GM18907 (cell line): ENCODE measurements at regions not wholly inside any gene's neighbourhood (a gene's known extent, or its start where the extent isn't known, plus 50 kb on each side); places are given as distances from the start of the nearest gene placed in this dataset.

ENCODE experiments used
- ATAC-seq: cut with Tn5 transposase; IDR thresholded peaks from one replicate; pipeline ENCODE4 v1.9.1; 2021; ENCODE audit warnings: mild to moderate bottlenecking, moderate library complexity; ENCODE audit not compliant: unreplicated experiment

GRCh38 chr5:56692359-56693219 is 122.8 kb upstream of the MAP3K1 start:
- ATAC-seq, result peak; percentile 46

DNA sequence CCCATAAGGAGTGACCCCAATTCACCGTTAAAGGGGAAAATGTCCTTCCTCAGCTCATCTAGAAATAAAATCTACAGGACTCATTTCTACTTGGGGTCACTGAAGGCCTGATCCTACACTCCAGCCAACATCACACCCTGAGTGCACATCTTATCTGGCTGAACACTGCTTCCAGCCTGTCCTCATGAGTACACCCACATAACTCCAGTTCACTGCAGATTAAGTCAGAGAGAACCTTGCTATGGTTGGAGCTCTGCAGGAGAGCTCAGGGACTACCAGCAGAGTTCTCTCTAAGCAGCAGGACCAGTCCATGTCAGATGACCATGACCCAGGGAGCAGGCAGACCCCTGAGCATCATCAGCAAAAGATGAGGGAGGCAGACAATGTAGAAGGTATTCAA is 126.9 kb upstream of the MAP3K1 start:
- ATAC-seq, result no peak

- peak; percentile 66 for ATAC-seq
These were observed 128.8 kb upstream of the MAP3K1 start for GRCh38 chr5:56686337-56687195.

- peak; percentile 8 for ATAC-seq
These were observed 129.7 kb upstream of the MAP3K1 start for GRCh38 chr5:56685503-56686217.

- no peak for ATAC-seq
These were observed 131.2 kb upstream of the MAP3K1 start for GRCh38 chr5:56684159-56684558.

- no peak for ATAC-seq
These were observed 131.6 kb upstream of the MAP3K1 start for GRCh38 chr5:56683733-56684132.

- no peak for ATAC-seq
These were observed 132.1 kb upstream of the MAP3K1 start for GRCh38 chr5:56683281-56683680.

DNA sequence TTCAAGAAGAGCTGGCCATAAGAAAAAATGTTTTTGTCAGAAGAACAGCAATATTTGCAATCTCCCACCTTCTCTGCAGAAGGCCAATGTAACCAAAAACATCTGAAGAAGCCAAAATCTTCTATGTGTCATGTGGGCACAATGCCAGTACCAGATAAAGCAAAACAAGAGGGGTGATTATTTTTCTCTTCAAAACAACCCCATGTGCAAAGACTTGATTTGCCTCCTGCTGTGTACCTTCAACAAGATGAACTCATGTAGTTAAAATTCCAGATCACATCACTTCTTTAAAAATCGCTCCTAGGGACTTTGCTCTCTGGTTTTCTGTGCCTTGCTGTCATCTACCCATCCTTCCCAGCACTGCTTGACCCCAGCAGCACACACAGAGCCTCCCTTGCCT is 134.0 kb upstream of the MAP3K1 start:
- no peak for ATAC-seq

GRCh38 chr5:56680731-56681130 is 134.6 kb upstream of the MAP3K1 start:
- ATAC-seq, result no peak

- ATAC-seq, result no peak
These were observed 137.6 kb upstream of the MAP3K1 start for GRCh38 chr5:56677690-56678305.

DNA sequence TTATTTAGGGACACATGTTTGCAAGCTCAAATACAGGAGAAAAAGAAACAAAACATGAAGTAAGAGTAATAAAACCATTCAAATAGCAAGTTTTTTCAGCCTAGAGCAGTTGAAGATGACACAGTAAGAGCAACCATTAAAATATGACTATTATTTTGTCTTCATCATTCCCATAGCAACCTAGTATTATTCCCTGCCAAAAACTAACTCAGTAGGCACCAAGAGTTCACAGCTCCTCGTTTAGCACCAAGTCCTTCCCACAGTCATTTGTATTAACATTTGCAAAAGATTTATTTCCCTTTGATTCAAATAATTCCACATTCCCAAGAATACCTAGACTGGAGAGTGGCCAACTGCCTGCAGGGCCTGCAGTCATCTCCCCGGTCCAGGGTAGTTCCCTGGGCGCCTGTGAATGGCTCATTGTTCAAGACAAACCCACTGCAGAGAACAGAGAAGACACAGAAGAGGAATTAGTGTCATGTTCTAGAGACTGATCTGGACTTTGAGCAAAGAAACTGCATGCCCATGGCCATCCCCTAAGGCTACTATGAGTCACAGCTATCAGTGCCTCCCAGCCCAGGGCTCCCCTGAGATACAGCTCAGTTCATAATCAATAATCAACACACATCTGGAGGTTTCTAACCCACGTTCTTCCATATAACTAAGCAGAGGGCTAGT is 139.1 kb upstream of the MAP3K1 start:
- peak; percentile 80 for ATAC-seq

DNA sequence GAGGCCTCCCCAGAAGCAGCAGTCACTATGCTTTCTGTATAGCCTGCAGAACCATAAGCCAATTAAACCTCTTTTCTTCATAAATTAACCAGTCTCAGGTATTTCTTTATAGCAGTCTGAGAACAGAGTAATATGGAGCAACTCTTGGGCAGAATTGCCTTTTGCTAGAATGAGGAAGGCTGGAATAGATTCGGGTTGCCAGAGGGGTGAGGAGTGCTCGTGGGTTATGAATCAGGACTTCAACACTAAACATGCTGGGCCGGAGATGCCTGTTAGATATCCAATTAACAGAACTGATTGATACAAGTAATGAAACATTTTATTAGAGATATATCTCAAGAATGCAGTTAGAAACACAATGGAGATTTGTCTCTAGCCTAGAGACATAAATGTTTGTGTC is 140.9 kb upstream of the MAP3K1 start:
- no peak for ATAC-seq

- ATAC-seq, result no peak
These were observed 142.2 kb upstream of the MAP3K1 start for GRCh38 chr5:56673171-56673570.

DNA sequence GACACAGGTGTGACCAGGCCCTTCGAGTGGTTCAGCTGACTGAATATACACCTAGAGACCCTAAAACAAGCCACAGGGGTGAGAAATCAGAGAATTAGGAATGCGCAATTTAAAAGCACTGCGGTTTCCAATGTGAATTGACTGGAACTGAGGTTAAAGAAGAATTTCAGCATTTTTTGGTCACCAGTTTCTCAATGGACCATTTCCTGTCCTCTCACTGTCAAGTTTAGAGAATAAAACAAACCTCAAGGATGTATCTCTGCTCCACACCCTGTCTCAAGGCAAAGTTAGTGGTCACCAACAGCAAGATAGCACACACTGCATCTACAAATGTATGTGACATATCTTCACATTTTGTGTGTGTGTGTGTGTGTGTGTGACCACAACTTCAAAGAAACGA is 143.8 kb upstream of the MAP3K1 start:
- ATAC-seq, result no peak

- ATAC-seq, result no peak
These were observed 144.4 kb upstream of the MAP3K1 start for GRCh38 chr5:56670916-56671315.

DNA sequence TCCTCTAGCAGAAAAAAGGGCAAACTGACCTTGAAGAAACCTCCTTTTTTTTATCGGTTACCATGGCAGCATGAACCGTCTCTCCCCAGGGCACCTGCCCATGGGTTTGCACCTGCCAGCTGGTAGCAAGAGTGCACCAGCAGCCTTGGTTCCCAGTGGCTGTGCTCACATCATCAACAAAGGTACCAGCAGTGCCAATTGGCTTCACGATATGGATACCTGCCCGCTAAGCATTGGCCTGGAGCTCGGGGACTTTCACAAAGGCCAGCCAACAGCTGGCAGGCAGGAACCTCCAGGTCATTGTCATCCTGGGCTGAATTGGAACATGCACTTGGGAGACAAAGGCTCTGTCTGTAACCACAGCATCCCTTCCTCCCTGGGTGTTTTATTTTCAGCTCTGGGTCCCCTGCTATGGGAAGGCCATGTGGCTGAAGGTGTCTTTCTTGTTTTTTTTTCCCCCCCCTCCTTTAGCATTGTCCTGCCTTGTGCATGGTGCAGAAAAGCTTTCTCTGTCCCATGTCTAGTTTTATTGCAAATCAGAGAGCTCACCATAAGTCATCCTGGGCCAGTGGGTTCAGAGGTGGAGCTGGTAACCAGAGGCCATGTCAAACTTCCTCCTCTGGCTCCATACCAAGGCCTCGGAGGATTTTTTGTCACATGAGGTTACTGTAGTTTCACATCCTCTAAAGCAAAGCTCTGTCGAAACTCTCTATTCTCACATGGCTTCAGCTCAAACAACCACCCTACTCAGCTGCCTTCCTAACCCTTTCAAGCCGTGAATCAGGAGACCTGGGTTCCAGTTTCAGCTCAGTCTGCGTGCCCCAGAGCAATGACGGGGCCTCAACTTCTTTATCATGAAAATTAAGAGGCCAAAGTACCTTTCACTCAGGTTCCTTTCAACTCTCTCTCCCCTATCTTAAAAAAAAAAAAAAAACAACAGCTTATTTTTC is 145.5 kb upstream of the MAP3K1 start:
- peak; percentile 97 for ATAC-seq

- ATAC-seq, result no peak
These were observed 146.4 kb upstream of the MAP3K1 start for GRCh38 chr5:56668996-56669395.

- ATAC-seq, result no peak
These were observed 147.7 kb upstream of the MAP3K1 start for GRCh38 chr5:56667692-56668091.

DNA sequence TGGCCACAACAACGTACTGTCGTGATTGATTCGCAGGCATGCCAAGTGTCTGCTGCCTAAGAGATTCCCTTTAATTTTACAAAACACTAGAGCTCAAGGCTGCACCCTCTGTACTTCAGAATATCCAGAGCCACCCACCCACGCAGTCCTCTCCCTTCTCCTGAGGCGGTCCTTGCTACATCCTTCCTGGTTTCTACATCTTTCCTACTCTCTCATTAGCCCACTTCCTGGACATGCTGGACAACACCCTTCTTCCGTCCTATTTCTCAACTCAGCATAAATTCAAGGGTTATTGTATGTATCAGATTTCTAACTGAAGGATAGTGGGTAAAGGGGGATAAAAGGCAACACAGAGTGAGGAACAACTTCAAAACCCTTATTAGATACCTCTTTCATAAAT is 148.4 kb upstream of the MAP3K1 start:
- no peak for ATAC-seq
